ENCODE measurements at regions not wholly inside any gene's neighbourhood (a gene's known extent, or its start where the extent isn't known, plus 50 kb on each side); places are given as distances from the start of the nearest gene placed in this dataset.

- Histone ChIP-seq H3K9me3 (no peaks in the 10 kb centered on the region), H3K27me3 (peaks cover 0 to 4% (median 0%) of the 10 kb centered on the region in 4 donors), H3K4me1 (no peaks in the 10 kb centered on the region), H3K4me3 (no peak overlapping the region), H3K36me3 (no peaks in the 10 kb centered on the region), H3K27ac (replicated peaks in 1 of 4) (no peak overlapping the region)
- intact Hi-C loops (cut with DNase I): no loop called here
- TF ChIP-seq EP300 (IDR thresholded peaks at IDR 0.05) (no peak), POLR2AphosphoS5 (IDR thresholded peaks at IDR 0.05) (no peak), POLR2A (IDR thresholded peaks at IDR 0.05; ENCODE audit: low read depth) (no peak), CTCF (IDR thresholded peaks at IDR 0.05) (no peak)
- DNase-seq (ENCODE audit: extremely low spot score): no peak
- 86% methylated on average over 1 of the region's 1 CpG for WGBS
These were observed 363.0 kb downstream of the SH2D4B start for GRCh38 chr10:80900661-80901060.

GRCh38 chr10:80908611-80909010, 370.9 kb downstream of the SH2D4B start:
- Histone ChIP-seq H3K36me3 (no peaks in the 10 kb centered on the region), H3K27me3 (no peaks in the 10 kb centered on the region), H3K27ac (replicated peaks in 1 of 4) (no peak overlapping the region), H3K4me3 (no peak overlapping the region), H3K9me3 (no peaks in the 10 kb centered on the region), H3K4me1 (no peaks in the 10 kb centered on the region)
- no peak for TF ChIP-seq POLR2AphosphoS5 (IDR thresholded peaks at IDR 0.05)
- TF ChIP-seq CTCF (IDR thresholded peaks at IDR 0.05): no peak
- no peak for TF ChIP-seq POLR2A (IDR thresholded peaks at IDR 0.05; ENCODE audit: low read depth)
- no peak for TF ChIP-seq EP300 (IDR thresholded peaks at IDR 0.05)
- 37% methylated on average over 6 of the region's 6 CpGs for WGBS
- no peak for DNase-seq (ENCODE audit: extremely low spot score)
- intact Hi-C loops (cut with DNase I): no loop called here

GRCh38 chr10:80909254-80909653, 371.6 kb downstream of the SH2D4B start:
- Histone ChIP-seq H3K4me3 (no peak overlapping the region), H3K36me3 (no peaks in the 10 kb centered on the region), H3K27me3 (no peaks in the 10 kb centered on the region), H3K4me1 (no peaks in the 10 kb centered on the region), H3K27ac (replicated peaks in 1 of 4) (no peak overlapping the region), H3K9me3 (no peaks in the 10 kb centered on the region)
- intact Hi-C loops (cut with DNase I): no loop called here
- WGBS: 66% methylated on average over 5 of the region's 5 CpGs
- DNase-seq (ENCODE audit: extremely low spot score): no peak
- TF ChIP-seq EP300 (IDR thresholded peaks at IDR 0.05) (no peak), CTCF (IDR thresholded peaks at IDR 0.05) (no peak), POLR2A (IDR thresholded peaks at IDR 0.05; ENCODE audit: low read depth) (no peak)

GRCh38 chr10:80917636-80918035, 379.9 kb downstream of the SH2D4B start:
- intact Hi-C loops (cut with DNase I): no loop called here
- TF ChIP-seq CTCF (IDR thresholded peaks at IDR 0.05) (no peak), POLR2AphosphoS5 (IDR thresholded peaks at IDR 0.05) (no peak), EP300 (IDR thresholded peaks at IDR 0.05) (no peak), POLR2A (IDR thresholded peaks at IDR 0.05; ENCODE audit: low read depth) (no peak)
- H3K4me1 ChIP-seq: no peaks in the 10 kb centered on the region

GRCh38 chr10:80921032-80921431, 383.3 kb downstream of the SH2D4B start:
- intact Hi-C loops (cut with DNase I): loop anchor here (5.0 kb wide), 1 partner anchor 259 kb away; no protein-coding TSS in a partner anchor
- Histone ChIP-seq H3K9me3 (no peaks in the 10 kb centered on the region), H3K27me3 (peaks cover 0 to 12% (median 0%) of the 10 kb centered on the region in 4 donors), H3K36me3 (no peaks in the 10 kb centered on the region), H3K27ac (replicated peaks in 1 of 4) (no peak overlapping the region), H3K4me3 (no peak overlapping the region), H3K4me1 (no peaks in the 10 kb centered on the region)
- TF ChIP-seq POLR2AphosphoS5 (IDR thresholded peaks at IDR 0.05) (no peak), POLR2A (IDR thresholded peaks at IDR 0.05; ENCODE audit: low read depth) (no peak), EP300 (IDR thresholded peaks at IDR 0.05) (no peak), CTCF (IDR thresholded peaks at IDR 0.05) (no peak)
- WGBS: 83% methylated on average over 2 of the region's 2 CpGs
- DNase-seq (ENCODE audit: extremely low spot score): no peak

More at GRCh38 chr10:80917636-80918035, 379.9 kb downstream of the SH2D4B start:
- no peaks in the 10 kb centered on the region for H3K36me3 ChIP-seq
- 44% methylated on average over 5 of the region's 5 CpGs for WGBS
- no peaks in the 10 kb centered on the region for H3K9me3 ChIP-seq
- H3K27ac ChIP-seq (replicated peaks in 1 of 4): no peak overlapping the region
- no peak for DNase-seq (ENCODE audit: extremely low spot score)
- no peak overlapping the region for H3K4me3 ChIP-seq
- peaks cover 0 to 12% (median 0%) of the 10 kb centered on the region in 4 donors for H3K27me3 ChIP-seq

Data from esophagus muscularis mucosa (tissue), 4 donors.